ENCODE measurements at regions not wholly inside any gene's neighbourhood (a gene's known extent, or its start where the extent isn't known, plus 50 kb on each side); places are given as distances from the start of the nearest gene placed in this dataset.
"Not testable (repeated sequence)": the region's sequence is repeated elsewhere in the genome, so short reads cannot be mapped to it uniquely, and the experiment has no call there.

GRCh38 chr11:97893612-97894011, 1127.1 kb upstream of the CNTN5 start:
- no peak for DNase-seq

GRCh38 chr11:97894978-97895377, 1125.8 kb upstream of the CNTN5 start:
- DNase-seq = no peak

GRCh38 chr11:97895572-97895971, 1125.2 kb upstream of the CNTN5 start:
- no peak for DNase-seq

GRCh38 chr11:97902828-97903227, 1117.9 kb upstream of the CNTN5 start:
- DNase-seq = no peak

- no peak for DNase-seq
Measured at GRCh38 chr11:97905101-97905500, 1115.6 kb upstream of the CNTN5 start.

- no peak for DNase-seq
Measured at GRCh38 chr11:97905671-97906070, 1115.1 kb upstream of the CNTN5 start.

GRCh38 chr11:97908354-97908753, 1112.4 kb upstream of the CNTN5 start:
- no peak for DNase-seq

GRCh38 chr11:97909614-97910399, 1110.9 kb upstream of the CNTN5 start:
- no peak for DNase-seq

GRCh38 chr11:97912629-97913028, 1108.1 kb upstream of the CNTN5 start:
- DNase-seq = no peak

GRCh38 chr11:97922933-97923332, 1097.8 kb upstream of the CNTN5 start:
- not testable (repeated sequence) for DNase-seq

- DNase-seq = no peak
Measured at GRCh38 chr11:97934572-97935208, 1086.1 kb upstream of the CNTN5 start.

GRCh38 chr11:97937501-97937900, 1083.2 kb upstream of the CNTN5 start:
- no peak for DNase-seq

- no peak for DNase-seq
Measured at GRCh38 chr11:97938789-97939188, 1082.0 kb upstream of the CNTN5 start.

- DNase-seq = no peak
Measured at GRCh38 chr11:97943493-97943892, 1077.3 kb upstream of the CNTN5 start.

GRCh38 chr11:97948793-97949192, 1072.0 kb upstream of the CNTN5 start:
- no peak for DNase-seq

GRCh38 chr11:97955595-97955994, 1065.2 kb upstream of the CNTN5 start:
- no peak for DNase-seq

- DNase-seq = no peak
Measured at GRCh38 chr11:97956904-97957303, 1063.8 kb upstream of the CNTN5 start.

- DNase-seq = no peak
Measured at GRCh38 chr11:97961431-97961830, 1059.3 kb upstream of the CNTN5 start.

GRCh38 chr11:97962758-97963157, 1058.0 kb upstream of the CNTN5 start:
- DNase-seq = no peak

- no peak for DNase-seq
Measured at GRCh38 chr11:97963528-97964331, 1057.0 kb upstream of the CNTN5 start.

- no peak for DNase-seq
Measured at GRCh38 chr11:97964332-97965004, 1056.3 kb upstream of the CNTN5 start.

- DNase-seq = no peak
Measured at GRCh38 chr11:97965849-97966646, 1054.7 kb upstream of the CNTN5 start.
